Hepatocyte (in vitro differentiated cells): ENCODE measurements at regions not wholly inside any gene's neighbourhood (a gene's known extent, or its start where the extent isn't known, plus 50 kb on each side); places are given as distances from the start of the nearest gene placed in this dataset.
A peak's percentile ranks its signal among the peaks of the same experiment; 100 is the strongest.

Experiments
- DNase-seq: peaks from one replicate; pipeline ENCODE4 v3.0.0-alpha.2; 2016; ENCODE audit warnings: low spot score
- H2AFZ ChIP-seq: fragments of 200-600 bp; sonication (generic); 2 replicates; pipeline ENCODE4 v1.6.0; 2016; ENCODE audit warnings: antibody characterized with exemption, mild to moderate bottlenecking
- H3K27ac ChIP-seq: fragments of 200-600 bp; sonication (generic); 2 replicates; pipeline ENCODE4 v1.5.1; 2016; ENCODE audit warnings: mild to moderate bottlenecking
- H3K27me3 ChIP-seq: fragments of 200-600 bp; sonication (generic); 2 replicates; pipeline ENCODE4 v1.6.1; 2016
- H3K36me3 ChIP-seq: fragments of 200-600 bp; sonication (generic); replicated peaks from 2 replicates; pipeline ENCODE4 v1.5.1; 2016; ENCODE audit warnings: low read depth; ENCODE audit not compliant: insufficient read depth
- H3K4me1 ChIP-seq: fragments of 200-600 bp; sonication (generic); 2 replicates; pipeline ENCODE4 v1.5.1; 2016; ENCODE audit warnings: mild to moderate bottlenecking, moderate library complexity; ENCODE audit not compliant: insufficient read depth
- H3K4me2 ChIP-seq: fragments of 200-600 bp; sonication (generic); 2 replicates; pipeline ENCODE4 v1.6.0; 2016
- H3K4me3 ChIP-seq: fragments of 200-600 bp; sonication (generic); 2 replicates; pipeline ENCODE4 v1.5.1; 2016; ENCODE audit warnings: mild to moderate bottlenecking
- H3K79me2 ChIP-seq: fragments of 200-600 bp; sonication (generic); 2 replicates; pipeline ENCODE4 v1.6.0; 2017; ENCODE audit warnings: mild to moderate bottlenecking
- H3K9me2 ChIP-seq: fragments of 200-600 bp; sonication (generic); replicated peaks from 2 replicates; pipeline ENCODE4 v1.6.0; 2017; ENCODE audit warnings: mild to moderate bottlenecking; ENCODE audit not compliant: insufficient read depth
- H3K9me3 ChIP-seq: fragments of 200-600 bp; sonication (generic); 2 replicates; pipeline ENCODE4 v1.5.1; 2016; ENCODE audit warnings: low read depth, mild to moderate bottlenecking
- H4K20me1 ChIP-seq: fragments of 200-600 bp; sonication (generic); 2 replicates; pipeline ENCODE4 v1.6.0; 2016; ENCODE audit warnings: mild to moderate bottlenecking; ENCODE audit not compliant: insufficient read depth, poor library complexity, severe bottlenecking
- EZH2 ChIP-seq: fragments of 200-600 bp; sonication (generic); IDR thresholded peaks from 2 replicates; pipeline ENCODE4 v1.6.1; 2016; ENCODE audit warnings: antibody characterized with exemption, mild to moderate bottlenecking, borderline replicate concordance
- EZH2phosphoT487 ChIP-seq: fragments of 200-600 bp; sonication (generic); IDR thresholded peaks from one replicate; pipeline ENCODE4 v1.6.1; 2018; ENCODE audit warnings: antibody characterized with exemption, mild to moderate bottlenecking, low read depth, moderate library complexity; ENCODE audit not compliant: unreplicated experiment, severe bottlenecking
- WGBS: methylation state at CpG from one replicate; pipeline ENCODE4 v1.1.6; 2016; ENCODE audit warnings: low lambda C conversion rate; ENCODE audit errors: missing lambda C conversion rate; 5-methylcytosine and 5-hydroxymethylcytosine counted together
- TF ChIP-seq, protein P1 (sequence below): fragments of 200-600 bp; sonication (generic); IDR thresholded peaks from 2 replicates; pipeline ENCODE4 v1.5.1; 2016; ENCODE audit warnings: antibody characterized with exemption, mild to moderate bottlenecking; ENCODE audit not compliant: poor library complexity

GRCh38 chr5:61737301-61737963, 405.4 kb downstream of the ZSWIM6 start:
- TF ChIP-seq EZH2phosphoT487 (no peak), EZH2 (no peak)
- TF ChIP-seq, protein P1, sequence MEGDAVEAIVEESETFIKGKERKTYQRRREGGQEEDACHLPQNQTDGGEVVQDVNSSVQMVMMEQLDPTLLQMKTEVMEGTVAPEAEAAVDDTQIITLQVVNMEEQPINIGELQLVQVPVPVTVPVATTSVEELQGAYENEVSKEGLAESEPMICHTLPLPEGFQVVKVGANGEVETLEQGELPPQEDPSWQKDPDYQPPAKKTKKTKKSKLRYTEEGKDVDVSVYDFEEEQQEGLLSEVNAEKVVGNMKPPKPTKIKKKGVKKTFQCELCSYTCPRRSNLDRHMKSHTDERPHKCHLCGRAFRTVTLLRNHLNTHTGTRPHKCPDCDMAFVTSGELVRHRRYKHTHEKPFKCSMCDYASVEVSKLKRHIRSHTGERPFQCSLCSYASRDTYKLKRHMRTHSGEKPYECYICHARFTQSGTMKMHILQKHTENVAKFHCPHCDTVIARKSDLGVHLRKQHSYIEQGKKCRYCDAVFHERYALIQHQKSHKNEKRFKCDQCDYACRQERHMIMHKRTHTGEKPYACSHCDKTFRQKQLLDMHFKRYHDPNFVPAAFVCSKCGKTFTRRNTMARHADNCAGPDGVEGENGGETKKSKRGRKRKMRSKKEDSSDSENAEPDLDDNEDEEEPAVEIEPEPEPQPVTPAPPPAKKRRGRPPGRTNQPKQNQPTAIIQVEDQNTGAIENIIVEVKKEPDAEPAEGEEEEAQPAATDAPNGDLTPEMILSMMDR, result no peak
- peaks cover 20% of the 10 kb centered on the region for H3K4me1 ChIP-seq
- H3K4me3 ChIP-seq, result no peak overlapping the region
- H3K27me3 ChIP-seq, result no peaks in the 10 kb centered on the region
- H3K79me2 ChIP-seq, result no peaks in the 10 kb centered on the region
- H3K36me3 ChIP-seq, result no peaks in the 10 kb centered on the region
- H2AFZ ChIP-seq, result no peak overlapping the region
- no peaks in the 10 kb centered on the region for H4K20me1 ChIP-seq
- H3K9me3 ChIP-seq, result no peaks in the 10 kb centered on the region
- DNase-seq, result no peak
- H3K27ac ChIP-seq, result peak overlapping the region; percentile 37
- 81% methylated on average over 15 of the region's 15 CpGs for WGBS
- H3K4me2 ChIP-seq, result peak overlapping the region; percentile 36
- no peaks in the 10 kb centered on the region for H3K9me2 ChIP-seq

GRCh38 chr5:61737964-61738340, 405.9 kb downstream of the ZSWIM6 start:
- H4K20me1 ChIP-seq, result no peaks in the 10 kb centered on the region
- TF ChIP-seq EZH2, result no peak
- TF ChIP-seq EZH2phosphoT487, result no peak
- TF ChIP-seq, protein P1, result no peak
- no peak overlapping the region for H2AFZ ChIP-seq
- H3K4me1 ChIP-seq, result peaks cover 20% of the 10 kb centered on the region
- no peaks in the 10 kb centered on the region for H3K9me2 ChIP-seq
- H3K9me3 ChIP-seq, result no peaks in the 10 kb centered on the region
- no peak overlapping the region for H3K27ac ChIP-seq
- no peaks in the 10 kb centered on the region for H3K79me2 ChIP-seq
- no peaks in the 10 kb centered on the region for H3K36me3 ChIP-seq
- WGBS, result 93% methylated on average over 4 of the region's 4 CpGs
- no peaks in the 10 kb centered on the region for H3K27me3 ChIP-seq
- H3K4me3 ChIP-seq, result no peak overlapping the region
- H3K4me2 ChIP-seq, result no peak overlapping the region
- no peak for DNase-seq

DNA sequence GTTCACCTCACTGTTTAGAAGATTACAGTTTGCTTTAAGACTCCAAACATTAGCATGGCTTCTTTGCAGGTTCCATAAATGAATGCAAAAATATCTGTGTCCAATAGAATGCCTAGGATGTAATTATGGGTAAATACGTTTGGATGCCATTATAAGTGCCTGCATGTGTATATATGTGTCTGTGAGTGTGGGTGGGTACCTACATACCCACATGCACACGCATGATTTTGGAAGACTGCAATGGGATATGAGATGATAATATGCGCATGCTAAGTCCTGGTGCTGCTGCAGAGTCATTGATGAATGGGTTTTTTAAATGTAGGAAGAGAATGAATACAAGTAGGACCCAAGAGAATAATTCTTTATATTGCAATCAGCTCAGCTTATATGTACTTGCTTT, 406.4 kb downstream of the ZSWIM6 start:
- Histone ChIP-seq H3K9me2 (no peaks in the 10 kb centered on the region), H3K4me2 (no peak overlapping the region), H3K36me3 (no peaks in the 10 kb centered on the region), H3K79me2 (no peaks in the 10 kb centered on the region), H3K4me1 (peaks cover 20% of the 10 kb centered on the region), H3K27ac (no peak overlapping the region), H3K9me3 (no peaks in the 10 kb centered on the region), H3K4me3 (no peak overlapping the region), H3K27me3 (no peaks in the 10 kb centered on the region), H2AFZ (no peak overlapping the region), H4K20me1 (no peaks in the 10 kb centered on the region)
- DNase-seq, result no peak
- WGBS, result 95% methylated on average over 3 of the region's 3 CpGs
- no peak for TF ChIP-seq EZH2phosphoT487
- TF ChIP-seq, protein P1, result no peak
- no peak for TF ChIP-seq EZH2
